ENCODE measurements at regions not wholly inside any gene's neighbourhood (a gene's known extent, or its start where the extent isn't known, plus 50 kb on each side); places are given as distances from the start of the nearest gene placed in this dataset.
"Not testable (repeated sequence)": the region's sequence is repeated elsewhere in the genome, so short reads cannot be mapped to it uniquely, and the experiment has no call there.

- not testable (repeated sequence) for DNase-seq (ENCODE audit: low spot score)
Measured at GRCh38 chr5:1731855-1732237, 67.8 kb downstream of the MRPL36 start.

GRCh38 chr5:1731091-1731639, 68.5 kb downstream of the MRPL36 start:
- no peak for DNase-seq (ENCODE audit: low spot score)

GRCh38 chr5:1730487-1730847, 69.2 kb downstream of the MRPL36 start:
- DNase-seq (ENCODE audit: low spot score), result no peak

- no peak for DNase-seq (ENCODE audit: low spot score)
Measured at GRCh38 chr5:1729641-1730486, 69.8 kb downstream of the MRPL36 start.

- no peak for DNase-seq (ENCODE audit: low spot score)
Measured at GRCh38 chr5:1728846-1729245, 70.8 kb downstream of the MRPL36 start.

GRCh38 chr5:1727571-1727970, 72.1 kb downstream of the MRPL36 start:
- DNase-seq (ENCODE audit: low spot score), result no peak

GRCh38 chr5:1726956-1727355, 72.7 kb downstream of the MRPL36 start:
- no peak for DNase-seq (ENCODE audit: low spot score)

GRCh38 chr5:1726469-1726865, 73.2 kb downstream of the MRPL36 start:
- DNase-seq (ENCODE audit: low spot score), result no peak

- DNase-seq (ENCODE audit: low spot score), result no peak
Measured at GRCh38 chr5:1725641-1726468, 73.8 kb downstream of the MRPL36 start.

- peak; percentile 30 for DNase-seq (ENCODE audit: low spot score)
Measured at GRCh38 chr5:1724822-1725602, 74.6 kb downstream of the MRPL36 start.

GRCh38 chr5:1723957-1724821, 75.4 kb downstream of the MRPL36 start:
- DNase-seq (ENCODE audit: low spot score), result no peak

GRCh38 chr5:1723476-1723875, 76.2 kb downstream of the MRPL36 start:
- no peak for DNase-seq (ENCODE audit: low spot score)

- no peak for DNase-seq (ENCODE audit: low spot score)
Measured at GRCh38 chr5:1722877-1723276, 76.8 kb downstream of the MRPL36 start.

GRCh38 chr5:1720396-1721110, 79.1 kb downstream of the MRPL36 start:
- no peak for DNase-seq (ENCODE audit: low spot score)

- no peak for DNase-seq (ENCODE audit: low spot score)
Measured at GRCh38 chr5:1719860-1720259, 79.8 kb downstream of the MRPL36 start.

- peak; percentile 25 for DNase-seq (ENCODE audit: low spot score)
Measured at GRCh38 chr5:1718669-1719068, 81.0 kb downstream of the MRPL36 start.

- not testable (repeated sequence) for DNase-seq (ENCODE audit: low spot score)
Measured at GRCh38 chr5:1710091-1710490, 89.5 kb downstream of the MRPL36 start.

GRCh38 chr5:1709171-1709803, 90.3 kb downstream of the MRPL36 start:
- DNase-seq (ENCODE audit: low spot score), result peak; percentile 20

- DNase-seq (ENCODE audit: low spot score), result no peak
Measured at GRCh38 chr5:1708592-1709141, 91.0 kb downstream of the MRPL36 start.

All from HT-29 (cell line).